Skeletal muscle cell (primary cell): ENCODE measurements at regions not wholly inside any gene's neighbourhood (a gene's known extent, or its start where the extent isn't known, plus 50 kb on each side); places are given as distances from the start of the nearest gene placed in this dataset.
A peak's percentile ranks its signal among the peaks of the same experiment; 100 is the strongest.

Experiments used
- DNase-seq: peaks from one replicate; pipeline ENCODE4 v3.0.0-alpha.2; 2010; ENCODE audit warnings: low read depth
- H3K4me3 ChIP-seq: 2 replicates; pipeline ENCODE4 v1.5.1; 2011; ENCODE audit warnings: low read depth, mild to moderate bottlenecking, control low read depth, low read length, moderate library complexity

- DNase-seq = no peak
- H3K4me3 ChIP-seq = no peak overlapping the region
Observed at GRCh38 chr2:152924219-152924618, 205.8 kb downstream of the ARL6IP6 start.

DNA sequence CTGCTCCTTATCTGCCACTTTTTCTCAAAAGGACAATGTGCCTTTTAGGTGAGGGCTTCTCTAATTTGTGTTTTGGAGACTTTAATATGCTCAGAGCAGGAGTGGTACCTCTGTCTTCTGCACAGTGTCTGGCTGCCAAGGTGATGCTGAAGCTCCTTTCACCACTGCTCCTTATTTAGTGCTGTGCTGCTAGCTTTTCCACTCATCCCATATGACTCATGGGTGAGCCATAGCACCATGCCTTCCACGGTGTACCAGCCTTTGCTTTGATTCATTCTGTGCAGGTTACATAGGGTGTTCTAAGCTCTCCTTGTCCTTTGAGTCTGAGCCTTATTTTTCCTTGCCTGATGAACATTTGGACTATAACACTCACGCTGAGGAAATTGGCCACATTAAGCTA is 202.4 kb downstream of the ARL6IP6 start:
- no peak overlapping the region for H3K4me3 ChIP-seq
- DNase-seq = no peak

DNA sequence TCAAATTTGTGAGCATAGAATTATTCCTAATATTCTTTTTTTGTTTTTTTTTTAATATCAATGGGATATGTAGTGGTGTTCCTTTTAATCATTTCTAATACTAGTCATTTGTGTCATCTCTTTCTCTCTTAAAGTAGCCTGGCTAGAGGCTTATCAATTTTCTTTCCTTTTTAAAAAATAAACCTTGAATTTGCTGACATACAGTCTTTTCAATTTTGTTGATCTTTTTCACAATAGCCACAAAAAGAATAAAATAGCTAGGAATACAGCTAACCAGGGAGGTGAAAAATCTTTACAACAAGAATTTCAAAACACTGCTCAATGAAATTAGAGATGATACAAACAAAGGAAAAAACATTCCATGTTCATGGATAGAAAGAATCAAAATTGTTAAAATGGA is 192.6 kb downstream of the ARL6IP6 start:
- H3K4me3 ChIP-seq = no peak overlapping the region
- DNase-seq = no peak

DNA sequence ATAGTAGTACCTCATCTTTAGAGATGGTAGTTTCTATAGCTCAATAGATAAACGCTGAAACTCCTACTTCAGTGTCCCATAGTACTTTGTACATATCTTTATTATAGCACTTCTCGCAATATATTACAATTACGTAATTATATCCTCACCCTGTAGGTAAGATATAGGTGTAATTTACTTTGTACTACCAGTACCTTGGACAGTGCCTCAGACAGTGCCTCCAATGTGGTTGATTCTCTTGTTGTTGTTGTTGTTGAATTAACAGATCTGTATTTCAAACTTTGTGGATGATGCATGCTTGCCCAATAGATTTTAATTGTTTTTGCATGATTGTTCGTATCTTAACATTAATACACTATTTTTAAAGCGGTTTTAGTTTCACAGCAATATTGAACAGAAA is 188.6 kb downstream of the ARL6IP6 start:
- no peak overlapping the region for H3K4me3 ChIP-seq
- no peak for DNase-seq

GRCh38 chr2:152894051-152894450 is 175.6 kb downstream of the ARL6IP6 start:
- DNase-seq = no peak
- no peak overlapping the region for H3K4me3 ChIP-seq

DNA sequence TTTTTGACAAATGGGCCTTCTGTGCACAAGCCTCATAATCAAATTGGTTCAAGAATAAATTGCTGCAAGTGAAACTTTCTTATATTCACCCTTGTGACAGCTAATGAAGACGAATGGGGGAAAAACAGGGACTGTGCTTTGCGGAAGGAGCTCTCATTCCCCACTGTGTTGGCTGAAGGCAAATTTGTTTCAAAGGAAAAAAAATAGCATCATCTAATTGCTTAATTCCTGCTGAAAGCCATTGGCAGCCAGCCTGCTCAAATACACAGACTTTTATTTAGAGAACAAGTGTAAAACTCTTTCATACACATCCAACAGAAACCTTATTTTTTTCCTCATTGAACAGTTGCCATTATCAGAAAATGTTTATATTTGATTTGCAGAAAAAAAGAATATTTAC is 172.3 kb downstream of the ARL6IP6 start:
- DNase-seq = no peak
- H3K4me3 ChIP-seq = no peak overlapping the region

GRCh38 chr2:152883951-152884487 is 165.6 kb downstream of the ARL6IP6 start:
- no peak for DNase-seq
- H3K4me3 ChIP-seq = no peak overlapping the region

DNA sequence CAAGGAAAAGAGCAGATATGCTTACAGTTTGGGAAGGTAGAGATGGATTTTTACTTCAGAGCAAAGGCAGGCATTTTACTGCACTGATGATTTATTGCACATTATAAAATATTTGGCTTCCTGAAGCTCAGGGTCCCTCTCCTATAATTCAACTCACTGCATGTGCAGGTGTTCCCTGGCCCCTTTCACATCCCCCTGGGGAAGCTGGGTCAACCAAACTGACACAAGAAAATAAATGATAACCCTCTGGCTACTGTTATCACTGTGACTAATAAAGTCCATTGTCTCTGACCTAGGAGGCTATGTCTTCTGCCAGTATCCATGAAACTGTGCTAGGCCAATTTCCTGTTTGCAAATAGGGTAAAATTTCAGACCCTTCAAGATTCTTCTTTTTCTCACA is 163.1 kb downstream of the ARL6IP6 start:
- H3K4me3 ChIP-seq = no peak overlapping the region
- no peak for DNase-seq

DNA sequence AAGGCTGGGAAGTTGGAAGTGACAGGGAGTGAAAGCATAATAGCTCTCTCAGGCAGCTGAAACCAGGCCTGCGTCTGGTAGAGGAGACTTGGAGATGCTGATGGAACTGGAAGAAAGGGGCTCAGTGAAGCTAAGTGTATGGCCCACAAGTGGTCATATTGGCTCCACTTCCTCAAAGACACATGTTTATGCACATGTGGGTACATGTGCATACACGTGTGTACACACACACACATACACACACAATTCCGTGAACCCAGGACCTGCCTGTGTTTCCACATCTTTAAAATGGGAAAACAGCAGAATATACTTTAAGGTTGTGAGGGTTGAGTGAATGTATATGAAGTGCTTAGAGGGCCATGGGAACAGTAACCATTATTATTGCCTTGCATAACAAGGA is 160.9 kb downstream of the ARL6IP6 start:
- no peak overlapping the region for H3K4me3 ChIP-seq
- DNase-seq = no peak

GRCh38 chr2:152875701-152876695 is 157.6 kb downstream of the ARL6IP6 start:
- no peak overlapping the region for H3K4me3 ChIP-seq
- no peak for DNase-seq

DNA sequence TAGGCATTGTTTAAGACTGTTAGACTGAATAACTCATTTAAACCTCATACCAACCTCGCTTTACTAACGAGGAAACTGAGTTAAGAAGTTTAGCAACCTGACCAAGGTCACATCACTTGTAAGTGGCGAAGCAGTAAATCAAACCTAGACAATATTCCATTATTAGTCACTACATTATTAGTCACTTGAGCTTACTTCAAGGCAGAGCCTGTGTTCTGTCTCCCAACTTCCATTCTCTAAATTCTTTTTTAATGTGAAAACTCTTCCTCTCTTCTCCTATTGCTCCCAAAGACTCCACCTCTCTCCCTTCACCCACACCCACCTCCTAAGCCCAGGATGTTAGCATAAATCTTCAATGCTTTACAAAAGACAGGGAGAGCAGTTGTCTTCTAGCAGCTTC is 156.5 kb downstream of the ARL6IP6 start:
- H3K4me3 ChIP-seq = no peak overlapping the region
- no peak for DNase-seq

- no peak overlapping the region for H3K4me3 ChIP-seq
- no peak for DNase-seq
Observed at GRCh38 chr2:152870239-152870638, 151.8 kb downstream of the ARL6IP6 start.

DNA sequence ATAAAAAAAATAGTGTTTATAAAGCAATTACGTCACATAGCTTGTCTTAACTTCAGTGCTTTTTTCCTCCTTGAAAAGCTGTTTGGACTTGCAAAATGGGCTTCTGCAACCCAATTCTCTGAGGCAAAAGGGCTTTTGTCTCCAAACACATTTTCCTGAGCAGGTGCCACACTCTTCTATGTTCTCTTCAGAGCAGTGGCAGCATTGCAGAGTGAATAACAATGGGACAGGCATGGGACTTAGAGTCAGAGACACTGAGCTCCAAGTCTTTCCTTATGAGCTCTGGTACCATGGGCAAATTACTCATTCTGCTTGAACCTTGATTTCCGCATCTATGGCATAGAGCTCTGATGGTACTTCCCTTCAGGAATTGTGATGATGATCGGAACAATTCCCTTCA is 149.0 kb downstream of the ARL6IP6 start:
- no peak for DNase-seq
- H3K4me3 ChIP-seq = no peak overlapping the region

DNA sequence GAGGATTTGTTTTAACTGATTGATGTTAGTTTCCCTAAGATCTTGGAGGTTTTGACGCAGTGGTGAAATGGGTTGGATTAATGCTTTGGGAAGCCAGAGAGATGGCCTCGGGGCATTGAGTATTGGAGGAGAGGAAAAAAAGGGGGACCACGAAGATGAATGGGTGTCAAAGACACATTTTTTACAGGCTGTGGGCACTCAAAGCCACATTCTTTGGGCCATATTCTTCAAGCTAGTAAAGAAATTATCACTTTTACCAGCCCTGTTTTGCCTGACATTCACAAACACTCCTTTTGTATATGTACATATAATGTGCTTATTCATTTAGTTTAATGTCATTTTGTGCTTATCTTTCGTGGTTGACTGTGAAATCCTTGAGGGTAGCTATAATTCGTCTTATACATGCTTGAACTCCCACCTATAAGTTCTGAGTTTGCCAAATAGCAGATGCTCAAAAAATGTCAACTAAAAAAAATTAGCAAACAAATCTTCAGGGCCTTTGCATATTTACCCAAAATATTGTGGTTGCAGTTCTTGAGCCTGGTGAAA is 146.3 kb downstream of the ARL6IP6 start:
- DNase-seq = no peak
- H3K4me3 ChIP-seq = no peak overlapping the region

- DNase-seq = no peak
- H3K4me3 ChIP-seq = no peak overlapping the region
Observed at GRCh38 chr2:152863826-152864225, 145.4 kb downstream of the ARL6IP6 start.

- DNase-seq = no peak
- H3K4me3 ChIP-seq = no peak overlapping the region
Observed at GRCh38 chr2:152861349-152861942, 143.0 kb downstream of the ARL6IP6 start.

DNA sequence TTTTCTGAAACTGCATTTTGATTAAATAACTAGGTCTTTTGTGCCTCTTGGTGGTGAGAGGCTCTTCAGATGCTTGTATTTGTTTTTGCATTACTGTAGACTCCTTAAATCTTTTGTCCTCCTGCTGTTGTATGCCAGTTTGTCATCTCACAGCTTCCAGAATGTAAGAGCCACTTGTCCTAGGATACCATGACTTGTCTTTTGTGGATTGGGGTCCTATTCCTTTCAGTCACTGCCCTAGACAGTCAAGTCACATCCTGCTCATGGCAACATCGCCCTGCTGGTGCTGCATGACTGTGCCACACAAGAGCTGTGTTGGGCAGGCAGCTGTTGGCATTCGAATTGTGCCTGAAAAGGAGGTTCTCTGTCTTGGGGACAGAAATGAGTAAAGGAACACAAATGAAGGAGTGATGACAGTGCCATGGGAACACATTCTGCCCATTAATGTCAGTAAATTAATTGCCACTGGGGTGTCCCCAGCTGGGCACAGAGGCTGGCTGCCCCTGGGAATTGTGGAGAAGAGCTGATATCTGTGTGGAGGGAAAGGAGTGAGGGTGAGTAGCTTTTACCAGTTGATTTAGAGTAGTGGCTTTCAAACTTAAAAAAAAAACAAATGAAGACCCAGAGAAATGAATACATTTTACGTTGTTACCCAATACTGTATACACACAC is 140.3 kb downstream of the ARL6IP6 start:
- no peak for DNase-seq
- no peak overlapping the region for H3K4me3 ChIP-seq

DNA sequence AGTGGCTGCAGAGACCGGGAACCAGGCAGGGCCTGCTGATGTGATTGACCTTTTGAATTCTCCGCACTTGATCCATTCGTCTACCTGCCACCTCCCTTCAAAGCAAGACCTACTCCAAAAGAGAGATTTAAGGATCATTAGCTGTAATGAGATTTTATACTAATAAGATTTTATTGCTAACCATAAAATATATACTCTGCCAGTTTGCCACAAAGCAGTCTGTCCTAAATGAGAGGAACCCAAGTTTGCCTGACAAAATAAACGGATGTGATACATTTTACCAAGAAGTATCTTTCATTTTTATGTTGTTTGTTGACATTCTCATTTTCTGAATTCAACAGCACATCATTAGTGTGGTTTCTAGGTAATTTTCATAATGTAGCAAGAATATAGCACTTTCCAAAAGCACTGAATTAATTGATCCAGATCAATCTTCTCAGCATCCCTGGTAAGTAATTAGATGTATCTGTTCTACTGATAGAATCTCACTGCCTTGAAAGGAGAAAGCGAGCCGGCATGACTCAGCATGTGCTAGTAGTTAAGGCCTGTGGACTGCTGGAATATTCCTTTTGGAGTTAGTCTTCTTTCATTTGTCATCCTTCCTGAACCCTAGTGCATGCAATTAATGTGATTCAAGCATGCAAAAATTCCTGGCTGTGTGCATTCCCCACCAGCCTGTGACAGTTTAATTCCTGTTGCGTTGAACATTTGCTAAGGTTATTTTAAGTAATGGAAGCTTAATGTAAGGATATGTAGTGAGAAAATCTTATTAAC is 128.5 kb downstream of the ARL6IP6 start:
- H3K4me3 ChIP-seq = no peak overlapping the region
- peak; percentile 7 for DNase-seq

DNA sequence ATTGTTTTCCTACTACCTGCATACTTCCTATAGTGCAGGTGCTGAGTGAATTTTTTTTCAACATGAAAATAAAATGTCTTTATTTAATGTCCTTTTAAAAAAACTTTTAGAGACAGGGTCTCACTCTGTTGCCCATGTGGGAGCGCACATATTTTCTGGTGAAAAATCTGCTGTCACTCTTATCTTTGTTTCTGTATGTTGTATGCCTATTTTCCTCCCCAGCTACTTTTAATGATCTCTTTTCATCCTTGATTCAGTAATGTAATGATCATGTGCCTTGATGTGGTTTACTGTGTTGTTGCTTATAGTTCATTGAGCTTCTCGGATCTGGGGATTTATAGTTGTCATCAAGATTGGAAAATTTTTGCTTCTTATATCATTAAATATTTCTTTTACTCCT is 117.3 kb downstream of the ARL6IP6 start:
- H3K4me3 ChIP-seq = no peak overlapping the region
- DNase-seq = no peak
